GM18873 (cell line): ENCODE measurements at regions not wholly inside any gene's neighbourhood (a gene's known extent, or its start where the extent isn't known, plus 50 kb on each side); places are given as distances from the start of the nearest gene placed in this dataset.
A peak's percentile ranks its signal among the peaks of the same experiment; 100 is the strongest.
"Not testable (repeated sequence)": the region's sequence is repeated elsewhere in the genome, so short reads cannot be mapped to it uniquely, and the experiment has no call there.

Experiments
- ATAC-seq: cut with Tn5 transposase; IDR thresholded peaks from one replicate; pipeline ENCODE4 v1.9.1; 2021; ENCODE audit warnings: mild to moderate bottlenecking, moderate library complexity, moderate number of reproducible peaks; ENCODE audit not compliant: unreplicated experiment, low FRiP score

DNA sequence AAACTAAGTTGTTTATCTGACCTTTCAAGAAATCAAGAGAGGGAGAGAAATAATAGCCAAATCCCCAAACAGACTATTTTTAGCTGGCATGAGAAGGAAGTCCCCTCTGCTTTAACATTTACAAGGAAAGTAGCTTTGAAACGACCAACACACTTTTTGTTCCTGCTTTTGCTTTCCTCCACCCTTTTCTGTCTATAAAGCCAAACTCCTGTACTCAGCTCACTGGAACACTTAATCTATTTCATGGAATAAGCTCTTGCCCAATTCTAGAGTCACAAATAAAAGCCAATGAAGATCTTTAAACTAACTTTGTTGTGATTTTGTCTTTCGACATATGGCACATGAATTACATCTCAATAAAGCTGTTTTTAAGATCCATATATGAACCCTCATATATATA, 86.8 kb upstream of the CCDC71L start:
- no peak for ATAC-seq

DNA sequence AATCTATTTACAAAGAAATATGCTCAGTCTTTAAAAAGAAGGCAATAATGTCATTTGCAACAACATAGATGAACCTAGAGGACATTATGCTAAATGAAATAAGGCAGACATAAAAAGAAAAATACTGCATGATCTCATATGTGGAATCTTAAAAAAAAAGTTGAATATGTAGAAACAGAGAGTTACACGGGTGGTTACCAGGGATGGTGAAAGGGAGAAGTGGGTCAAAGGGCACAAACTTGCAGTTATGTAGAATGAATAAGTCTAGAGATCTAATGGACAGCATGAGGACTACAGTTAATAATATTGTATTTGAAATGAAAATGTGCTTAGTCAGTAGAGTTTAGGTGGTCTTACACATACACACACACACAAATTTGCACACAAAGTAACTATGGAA, 88.2 kb upstream of the CCDC71L start:
- ATAC-seq, result no peak

DNA sequence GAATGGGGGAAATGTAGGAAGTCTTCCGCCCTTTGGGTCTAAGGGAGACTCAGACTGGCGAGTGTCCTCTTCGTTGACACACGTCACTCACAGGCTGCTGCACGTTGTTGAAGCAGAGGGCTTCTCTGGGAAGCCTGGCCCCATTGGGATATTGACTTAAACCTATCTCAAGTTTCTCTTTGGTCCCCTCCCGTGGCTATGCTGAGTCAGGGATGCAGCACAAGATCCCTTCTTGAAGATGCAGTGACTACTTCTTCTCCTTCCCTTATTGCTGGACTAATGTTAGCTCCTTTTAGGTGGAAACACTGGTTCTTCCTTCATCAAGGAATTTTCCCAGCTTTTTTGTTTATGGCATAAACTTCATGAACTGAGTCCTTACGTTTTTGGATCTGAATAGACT, 89.8 kb upstream of the CCDC71L start:
- ATAC-seq, result no peak

DNA sequence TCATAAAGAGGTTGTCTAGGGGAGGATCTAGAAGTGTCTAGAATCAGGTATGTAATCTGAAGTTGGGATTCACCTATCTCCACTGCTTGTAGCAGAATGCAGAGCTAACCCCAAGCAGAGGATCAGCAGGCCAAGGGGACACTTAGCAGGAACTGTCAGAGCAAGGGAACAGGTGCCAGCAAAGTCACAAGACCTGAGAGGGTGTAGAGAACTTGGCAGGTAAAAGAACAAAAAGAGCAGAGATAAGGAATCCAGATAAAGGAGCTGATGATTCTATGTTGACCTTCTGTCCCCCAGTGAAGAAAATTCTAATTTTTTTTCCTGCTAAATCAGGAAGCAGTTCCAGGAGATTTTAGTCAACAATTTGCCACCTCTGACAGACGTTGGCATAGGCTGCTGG, 91.4 kb upstream of the CCDC71L start:
- no peak for ATAC-seq

DNA sequence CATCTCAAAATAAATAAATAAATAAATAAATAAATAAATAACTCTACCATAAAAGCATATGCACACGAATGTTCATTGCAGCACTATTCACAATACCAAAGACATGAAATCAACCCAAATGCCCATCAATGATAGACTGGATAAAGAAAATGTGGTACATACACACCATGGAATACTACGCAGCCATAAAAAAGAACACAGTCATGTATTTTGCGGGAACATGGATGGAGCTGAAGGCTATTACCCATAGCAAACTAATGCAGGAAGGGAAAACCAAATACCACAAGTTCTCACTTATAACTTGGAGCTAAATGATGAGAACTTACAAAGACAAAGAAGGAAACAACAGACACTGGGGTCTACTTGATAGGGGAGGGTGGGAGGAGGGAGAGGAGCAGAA, 94.1 kb upstream of the CCDC71L start:
- ATAC-seq, result not testable (repeated sequence)

DNA sequence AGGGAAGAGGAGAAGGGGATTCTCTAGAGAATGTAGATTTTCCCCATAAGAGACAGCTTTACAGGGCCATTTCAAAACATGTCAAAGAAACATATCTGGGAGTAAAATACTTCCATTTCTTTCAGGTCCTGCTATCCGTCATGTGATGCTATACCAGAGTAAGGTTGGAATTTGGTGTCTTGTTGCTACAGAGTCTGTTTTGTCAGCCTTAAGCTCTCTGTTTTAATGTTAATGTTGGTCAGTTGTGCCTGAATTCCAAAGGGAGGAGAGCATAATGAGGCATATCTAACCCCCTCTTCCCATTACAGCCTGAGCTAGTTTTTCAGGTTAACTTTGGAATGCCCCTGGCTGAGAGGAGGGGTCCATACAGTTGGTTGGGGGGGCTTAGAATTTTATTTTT, 94.7 kb upstream of the CCDC71L start:
- ATAC-seq, result no peak

DNA sequence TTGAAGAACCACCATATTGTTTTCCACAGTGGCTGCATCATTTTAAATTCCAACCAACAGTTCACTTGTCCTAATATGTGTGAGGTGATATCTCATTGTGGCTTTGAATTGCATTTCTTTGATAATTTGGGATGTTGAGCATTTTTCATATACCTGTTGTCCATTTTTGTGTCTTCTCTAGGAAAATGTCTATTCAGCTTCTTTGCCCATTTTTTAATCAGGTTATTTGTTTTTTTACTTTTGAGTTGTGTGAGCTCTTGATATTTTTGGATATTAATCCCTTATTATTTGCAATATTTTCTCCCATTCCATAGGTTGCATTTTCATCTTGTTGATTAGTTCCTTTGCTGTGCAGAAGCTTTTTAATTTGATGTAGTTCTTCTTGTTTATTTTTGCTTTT, 95.1 kb upstream of the CCDC71L start:
- no peak for ATAC-seq

DNA sequence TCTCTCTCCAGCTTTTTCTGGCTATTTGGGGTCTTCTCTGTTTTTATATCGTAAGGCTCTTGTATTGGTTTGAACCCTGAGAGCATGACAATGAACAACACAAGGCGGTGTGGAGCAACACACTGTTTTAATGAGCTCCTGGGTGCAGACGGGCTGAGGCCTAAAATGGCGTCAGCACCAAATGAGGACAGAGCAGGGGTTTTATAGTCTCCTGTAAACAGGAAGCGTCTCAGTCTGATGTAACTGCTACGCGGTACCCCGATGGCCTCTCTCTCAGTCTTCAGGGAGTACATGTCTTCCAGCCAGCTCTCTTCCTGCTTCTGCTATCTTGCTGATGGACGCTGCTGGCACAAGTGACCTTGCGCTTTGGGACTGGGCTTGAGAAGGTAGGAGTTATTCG, 95.9 kb upstream of the CCDC71L start:
- no peak for ATAC-seq

DNA sequence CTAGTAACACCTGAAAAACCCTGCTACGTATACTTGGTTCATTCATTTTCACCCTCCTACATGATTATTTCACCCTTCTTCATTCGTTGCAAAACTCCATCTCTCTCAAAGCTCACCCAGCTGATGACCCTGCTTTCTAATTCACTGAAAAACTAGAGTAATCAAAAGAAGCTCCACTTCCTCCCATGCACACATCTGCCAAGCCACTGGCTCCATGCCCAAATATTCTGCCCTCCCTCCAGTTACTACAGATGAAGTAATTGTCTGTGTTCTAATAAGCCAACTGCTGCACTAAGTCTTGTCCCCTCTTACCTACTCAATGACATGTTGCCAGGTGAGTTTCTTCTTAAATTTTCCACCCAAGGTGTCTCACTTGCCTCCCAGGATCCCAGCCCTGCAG, 96.9 kb upstream of the CCDC71L start:
- no peak for ATAC-seq

DNA sequence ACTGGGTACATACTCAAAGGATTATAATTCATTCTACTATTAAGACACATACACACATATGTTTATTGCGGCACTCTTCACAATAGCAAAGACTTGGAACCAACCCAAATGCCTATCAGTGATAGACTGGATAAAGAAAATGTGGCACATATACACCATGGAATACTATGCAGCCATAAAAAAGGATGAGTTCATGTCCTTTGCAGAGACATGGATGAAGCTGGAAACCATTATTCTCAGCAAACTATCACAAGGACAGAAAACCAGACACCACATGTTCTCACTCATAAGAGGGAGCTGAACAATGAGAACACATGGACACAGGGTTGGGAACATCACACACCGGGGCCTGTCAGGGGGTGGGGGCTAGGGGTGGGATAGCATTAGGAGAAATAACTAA, 101.9 kb upstream of the CCDC71L start:
- not testable (repeated sequence) for ATAC-seq

DNA sequence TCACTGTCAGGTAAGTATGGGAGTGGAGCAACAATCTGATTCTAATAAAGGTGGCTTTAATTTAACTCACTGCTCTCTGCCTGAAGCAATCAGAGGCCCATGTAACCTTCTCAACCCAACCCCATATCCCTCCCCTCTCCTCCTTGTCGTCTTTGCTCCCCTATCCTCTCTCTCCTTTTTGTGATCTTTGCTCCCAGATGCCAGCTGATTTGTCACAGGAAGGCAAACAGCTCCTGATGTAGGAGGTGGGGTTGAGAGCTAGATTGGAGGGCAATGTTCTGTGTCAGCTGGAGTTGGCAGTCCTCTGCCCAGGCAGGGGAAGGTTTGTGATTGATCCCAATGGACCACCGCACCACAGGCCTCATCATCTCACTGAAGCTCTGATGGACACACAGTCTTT, 101.4 kb upstream of the PIK3CG start:
- no peak for ATAC-seq

DNA sequence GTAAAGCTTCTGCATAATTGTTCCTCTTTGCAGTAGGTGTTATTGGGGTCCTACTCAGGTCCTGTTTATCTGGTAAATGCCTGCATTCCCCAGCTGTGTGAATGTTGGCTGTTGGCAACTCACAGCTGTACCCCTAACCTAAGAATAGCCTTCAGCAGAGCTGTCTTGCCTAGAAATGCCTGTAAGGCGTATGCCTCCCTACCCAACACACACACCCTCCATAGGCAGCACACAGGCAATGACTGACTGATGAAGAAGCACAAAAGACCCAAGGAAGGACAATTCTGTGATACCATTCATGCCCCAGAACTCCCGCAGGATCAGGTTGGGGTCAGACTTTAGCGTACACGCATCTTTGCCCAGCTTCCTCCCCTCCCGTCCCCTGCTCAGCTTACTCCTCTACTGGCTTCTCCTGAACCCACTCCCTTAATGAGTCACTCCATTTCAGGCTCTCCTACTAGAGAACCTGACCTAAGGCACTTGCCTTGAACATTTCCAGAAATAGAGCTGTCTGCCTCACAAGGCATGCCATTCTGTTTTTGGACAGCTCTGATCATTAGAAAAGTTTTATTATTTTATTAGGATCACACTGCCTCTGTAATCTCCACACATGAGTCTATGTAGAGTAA, 99.2 kb upstream of the PIK3CG start:
- ATAC-seq, result no peak

DNA sequence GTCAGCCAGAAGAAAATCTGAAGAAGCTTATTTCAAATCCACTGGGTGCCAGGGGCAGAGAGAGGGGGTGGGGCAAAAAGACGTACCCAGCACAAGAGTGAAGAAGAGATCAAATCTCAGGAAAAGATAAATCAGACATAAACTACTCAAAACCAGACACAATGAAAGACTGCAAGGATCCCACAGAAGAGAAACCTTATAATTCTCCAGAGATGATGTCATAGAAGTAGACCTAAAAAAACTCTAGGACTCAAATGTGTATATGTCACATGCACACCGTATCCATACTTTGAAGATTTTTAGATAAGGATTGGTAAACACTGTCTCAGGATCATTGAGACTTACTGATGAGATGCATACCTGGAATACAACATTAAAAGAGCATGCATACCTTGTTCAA, 98.5 kb upstream of the PIK3CG start:
- no peak for ATAC-seq

DNA sequence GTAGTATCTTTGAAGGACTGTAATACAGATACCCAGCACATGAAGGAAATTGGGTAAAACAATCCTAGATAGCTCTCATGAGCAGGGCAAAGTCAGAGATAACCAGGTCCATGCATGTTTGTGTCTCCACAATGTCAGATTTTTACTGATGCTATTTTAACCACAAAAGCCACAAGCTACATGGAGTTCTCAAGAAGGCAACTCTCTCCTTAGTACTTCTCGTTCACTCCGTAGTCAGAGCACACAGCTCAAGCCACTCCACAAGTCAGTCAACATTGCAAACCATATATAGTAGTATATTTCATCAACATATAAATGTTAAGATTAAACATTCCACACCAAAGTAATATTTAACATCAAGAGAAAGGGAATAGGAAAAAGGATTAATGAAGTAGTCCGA, 98.0 kb upstream of the PIK3CG start:
- no peak for ATAC-seq

DNA sequence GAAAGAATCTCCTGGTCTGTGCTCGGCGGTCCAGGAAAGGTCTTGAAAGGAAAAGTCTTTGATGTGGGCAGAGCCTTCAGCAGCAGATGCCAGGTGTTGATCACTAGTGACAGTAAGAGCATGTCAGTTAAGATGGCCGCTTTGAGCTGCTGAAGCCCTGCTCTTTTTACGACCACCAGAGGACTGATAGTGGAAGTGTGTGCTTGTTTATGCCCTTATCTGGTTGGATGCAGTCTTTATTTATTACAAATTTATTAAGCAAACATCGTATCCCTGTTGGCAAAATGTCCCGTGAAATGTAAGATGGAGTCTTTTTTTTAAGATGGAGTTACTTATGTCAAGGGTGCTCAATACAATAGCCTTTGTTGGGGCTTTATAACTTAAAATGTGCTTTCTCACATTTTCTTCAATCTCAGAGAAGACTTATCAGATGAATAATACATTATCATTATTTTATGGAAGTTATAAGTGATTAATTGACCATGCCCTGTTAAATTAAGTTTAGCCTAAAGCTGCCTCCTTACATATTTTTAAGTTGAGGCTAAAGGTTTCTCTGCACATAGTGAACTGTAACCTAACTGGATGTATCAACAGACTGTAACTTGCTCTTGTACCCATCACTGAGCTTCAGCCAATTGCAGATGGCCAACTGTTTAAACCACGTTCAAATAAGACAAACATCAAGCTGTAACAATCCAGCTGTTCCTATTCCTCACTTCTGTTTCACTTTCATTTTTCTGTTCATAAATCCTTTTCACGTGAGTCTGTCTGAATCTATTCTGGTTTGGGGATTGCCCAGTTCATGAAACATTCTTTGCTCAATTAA, 97.4 kb upstream of the PIK3CG start:
- peak; percentile 58 for ATAC-seq

DNA sequence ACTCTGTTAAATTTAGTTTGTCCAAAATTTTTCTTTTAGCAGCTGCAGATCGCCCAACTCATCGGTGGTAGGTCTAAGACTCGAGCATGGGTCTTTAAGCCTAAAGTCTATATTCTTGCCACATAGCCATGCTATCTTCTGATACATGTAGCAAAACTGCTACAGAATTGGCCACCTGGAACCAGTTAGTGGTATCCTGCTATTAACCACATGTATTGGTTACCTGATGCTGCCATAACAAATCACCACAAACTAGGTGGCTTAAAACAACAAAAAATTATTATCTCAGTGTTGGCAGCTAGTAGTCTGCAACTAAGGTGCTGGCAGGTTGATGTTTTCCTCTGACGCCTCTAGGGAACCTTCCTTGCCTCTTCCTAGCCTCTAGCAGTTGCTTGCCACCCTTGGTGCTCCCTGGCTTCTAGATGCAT, 96.7 kb upstream of the PIK3CG start:
- peak; percentile 55 for ATAC-seq

DNA sequence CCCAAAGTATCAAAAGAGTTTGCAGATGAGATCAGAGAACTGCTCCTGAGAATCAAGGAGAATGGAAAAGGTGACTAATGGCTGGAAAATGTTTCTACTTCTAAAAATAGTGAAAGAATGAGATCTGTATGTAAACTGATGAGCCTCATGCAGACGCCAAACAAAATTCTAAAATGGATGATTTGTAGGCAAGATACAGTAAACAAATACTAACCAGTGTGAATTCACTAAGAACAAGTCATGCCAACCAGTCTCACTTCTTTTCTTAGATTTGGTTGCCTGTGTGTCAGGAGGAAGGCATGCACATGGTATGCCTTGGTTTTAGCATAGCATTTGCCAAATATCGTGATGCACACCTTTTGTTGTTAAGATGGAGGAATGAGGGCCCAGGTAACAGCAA, 94.9 kb upstream of the PIK3CG start:
- ATAC-seq, result no peak

DNA sequence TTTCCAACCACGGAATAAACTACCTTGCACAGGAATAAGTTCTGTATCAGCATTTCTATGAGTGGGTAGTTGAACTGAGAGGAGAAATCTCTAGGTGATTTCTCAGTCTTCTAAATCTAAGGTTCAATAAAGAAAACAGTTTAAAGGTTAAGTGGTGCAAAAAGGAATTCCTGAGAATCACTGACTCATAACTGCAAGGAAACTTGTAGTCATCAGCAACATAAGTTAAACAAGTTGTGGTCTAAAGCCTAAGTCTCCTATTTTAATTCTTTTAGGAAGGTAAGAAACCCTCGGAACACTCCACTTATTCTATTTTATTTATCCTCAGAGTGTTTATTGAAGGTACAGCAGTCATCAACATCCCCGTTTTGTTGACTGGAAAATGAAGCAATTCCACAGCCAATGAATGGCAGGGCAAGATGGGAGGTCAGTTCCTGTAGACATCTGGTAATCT, 92.4 kb upstream of the PIK3CG start:
- no peak for ATAC-seq

DNA sequence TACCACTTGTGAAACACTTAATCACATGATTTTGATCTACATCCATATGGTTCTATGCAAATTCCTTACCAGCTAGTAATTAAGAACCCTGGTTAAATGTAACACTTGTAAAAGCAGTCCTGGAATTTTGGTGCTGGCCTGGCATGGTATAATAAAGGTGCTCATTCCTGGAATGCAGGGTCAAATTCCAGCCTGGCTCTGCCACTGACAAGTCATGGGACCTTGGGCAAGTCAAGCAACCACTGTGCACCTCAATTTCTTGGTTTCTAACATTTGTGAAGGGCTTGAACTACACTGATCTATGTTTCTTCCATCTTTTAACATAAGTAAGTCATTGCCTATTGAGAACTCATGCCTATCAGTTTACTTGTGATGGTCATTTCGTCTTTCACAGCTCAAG, 91.9 kb upstream of the PIK3CG start:
- ATAC-seq, result no peak

DNA sequence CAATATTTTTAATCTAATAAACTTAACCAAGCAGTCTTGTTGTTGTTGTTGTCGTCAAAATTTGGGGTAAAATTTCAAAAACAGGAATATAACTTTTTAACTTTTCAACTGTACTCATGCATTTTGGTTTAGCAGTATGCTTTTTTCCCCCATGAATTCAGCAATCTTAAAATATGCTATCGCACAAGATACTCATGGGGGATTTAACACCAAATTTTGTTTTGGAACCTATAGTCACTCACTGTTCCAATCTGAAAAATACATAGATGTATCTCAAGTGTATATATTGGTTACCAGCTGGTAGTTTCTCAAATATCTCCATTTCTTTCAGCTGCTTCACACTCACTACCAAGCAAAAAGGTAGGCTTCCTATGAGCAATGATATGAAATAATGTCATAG, 91.4 kb upstream of the PIK3CG start:
- no peak for ATAC-seq

DNA sequence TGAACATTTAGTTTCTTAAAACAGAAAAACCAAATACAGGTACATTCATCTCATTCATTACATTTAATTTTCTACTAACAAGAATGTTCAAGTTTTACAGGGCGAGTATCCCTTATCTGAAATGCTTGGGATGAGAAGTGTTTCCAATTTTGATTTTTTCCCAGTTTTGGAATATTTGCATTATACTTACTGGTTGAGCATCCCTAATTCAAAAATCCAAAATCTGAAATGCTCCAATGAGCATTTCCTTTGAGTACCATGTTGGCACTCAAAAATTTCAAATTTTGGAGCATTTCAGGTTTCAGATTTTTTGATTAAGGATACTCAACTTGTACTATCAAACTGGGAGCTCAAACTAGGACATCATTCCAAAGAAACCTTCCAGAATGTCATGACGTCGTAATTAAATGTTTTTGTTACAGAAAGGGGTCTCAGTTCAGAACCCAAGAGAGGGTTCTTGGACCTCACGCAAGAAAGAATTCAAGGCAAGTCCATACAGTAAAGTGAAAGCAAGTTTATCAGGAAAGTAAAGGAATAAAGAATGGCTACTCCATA, 90.8 kb upstream of the PIK3CG start:
- ATAC-seq, result no peak
